HCT116 (cell line): ENCODE measurements at regions not wholly inside any gene's neighbourhood (a gene's known extent, or its start where the extent isn't known, plus 50 kb on each side); places are given as distances from the start of the nearest gene placed in this dataset.

Experiments
- CTCF ChIP-seq, 3 experiments: fragments of 200-600 bp in 1 of 3; sonication (generic) in 1 of 3; IDR thresholded peaks in 2 of 3; conservative IDR thresholded peaks in 1 of 3; 2 replicates each; pipeline ENCODE4 v1.5.1; 2012 to 2017; ENCODE audit warnings: low read depth in 2 of 3, low read length in 2 of 3, antibody characterized with exemption in 1 of 3, borderline replicate concordance in 1 of 3, control low read depth in 1 of 3, mild to moderate bottlenecking in 1 of 3, mixed read lengths in 1 of 3, mixed run types in 1 of 3, moderate library complexity in 1 of 3; ENCODE audit not compliant: insufficient read depth in 1 of 3
- JUND ChIP-seq: IDR thresholded peaks from 2 replicates; pipeline ENCODE4 v1.6.1; 2012
- POLR2A ChIP-seq: IDR thresholded peaks from 2 replicates; pipeline ENCODE4 v1.7.0; 2011; ENCODE audit warnings: borderline replicate concordance; ENCODE audit not compliant: insufficient read depth, insufficient read length; ENCODE audit errors: extremely low read depth
- POLR2AphosphoS5 ChIP-seq: IDR thresholded peaks from 2 replicates; pipeline ENCODE4 v1.6.1; 2011; ENCODE audit warnings: mild to moderate bottlenecking, low read depth, low read length, moderate library complexity
- TCF7L2 ChIP-seq: IDR thresholded peaks from 2 replicates; pipeline ENCODE4 v1.7.0; 2011; ENCODE audit warnings: borderline replicate concordance, inconsistent platforms; ENCODE audit not compliant: insufficient read depth, insufficient read length; ENCODE audit errors: extremely low read depth
- ZNF274 ChIP-seq: fragments of 200-500 bp; sonication (Bioruptor generic); IDR thresholded peaks from 2 replicates; pipeline ENCODE4 v1.6.1; 2014; ENCODE audit warnings: mild to moderate bottlenecking, low read depth, low read length, inconsistent platforms

- TF ChIP-seq CTCF (IDR thresholded peaks at IDR 0.05 in 2 of 3, conservative IDR thresholded peaks at IDR 0.05 in 1 of 3; ENCODE audit: borderline replicate concordance in 1 of 3, insufficient read depth in 1 of 3, low read depth in 2 of 3, low read length in 2 of 3), result no peak
- no peak for TF ChIP-seq JUND
- no peak for TF ChIP-seq ZNF274
- TF ChIP-seq TCF7L2, result no peak
- TF ChIP-seq POLR2A, result no peak
- TF ChIP-seq POLR2AphosphoS5, result no peak
These were observed 67.0 kb upstream of the ZRANB2 start for GRCh38 chr1:71147637-71148360.
